ENCODE measurements at regions not wholly inside any gene's neighbourhood (a gene's known extent, or its start where the extent isn't known, plus 50 kb on each side); places are given as distances from the start of the nearest gene placed in this dataset.

DNA sequence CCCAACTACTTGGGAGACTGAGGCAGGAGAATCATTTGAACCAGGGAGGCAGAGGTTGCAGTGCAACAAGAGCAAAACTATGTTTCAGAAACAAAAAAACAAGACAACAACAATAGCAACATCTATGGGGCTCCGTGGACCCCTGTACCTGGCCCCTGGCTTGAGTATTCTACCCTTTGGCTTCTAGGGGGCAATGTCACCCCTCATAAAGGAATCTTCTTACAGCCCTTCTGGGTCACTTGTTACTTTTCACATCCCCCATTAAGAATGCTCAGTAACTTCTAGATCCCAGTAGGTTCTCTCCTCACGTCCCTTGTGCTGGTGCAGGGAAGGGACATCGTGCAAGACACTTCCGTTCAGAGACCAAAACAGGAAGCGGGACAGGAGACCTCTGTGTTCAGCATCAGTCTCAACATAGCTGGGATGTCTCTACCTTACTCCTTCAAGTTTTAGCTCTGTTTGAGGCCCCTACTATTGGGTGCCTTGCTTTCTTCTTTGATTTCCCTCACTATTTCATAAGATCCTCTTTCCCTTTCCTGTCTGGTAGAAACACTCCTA is 218.1 kb upstream of the ARGLU1 start:
- DNase-seq (ENCODE audit: low read depth in 2 of 2, low spot score in 1 of 2) = no peak

DNA sequence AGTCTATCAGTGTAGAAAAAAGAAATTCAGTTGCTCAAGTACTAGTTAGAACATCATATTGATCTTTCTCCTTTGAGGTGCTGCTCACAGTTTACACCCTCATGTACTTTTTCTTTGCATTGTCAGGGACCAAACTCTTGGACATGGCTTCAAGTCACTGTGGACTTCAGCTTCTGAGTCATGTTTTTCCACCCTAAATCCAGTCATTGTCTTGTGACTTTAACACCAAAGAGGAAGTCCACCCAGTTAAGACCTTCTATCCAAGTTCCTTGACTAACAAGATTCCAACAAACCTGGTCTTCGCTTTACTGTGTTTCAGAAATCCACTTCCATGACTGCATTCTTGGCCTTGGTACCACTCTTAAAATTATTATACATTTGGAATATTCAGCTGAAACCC is 206.7 kb upstream of the ARGLU1 start:
- DNase-seq (ENCODE audit: low read depth in 2 of 2, low spot score in 1 of 2) = no peak

DNA sequence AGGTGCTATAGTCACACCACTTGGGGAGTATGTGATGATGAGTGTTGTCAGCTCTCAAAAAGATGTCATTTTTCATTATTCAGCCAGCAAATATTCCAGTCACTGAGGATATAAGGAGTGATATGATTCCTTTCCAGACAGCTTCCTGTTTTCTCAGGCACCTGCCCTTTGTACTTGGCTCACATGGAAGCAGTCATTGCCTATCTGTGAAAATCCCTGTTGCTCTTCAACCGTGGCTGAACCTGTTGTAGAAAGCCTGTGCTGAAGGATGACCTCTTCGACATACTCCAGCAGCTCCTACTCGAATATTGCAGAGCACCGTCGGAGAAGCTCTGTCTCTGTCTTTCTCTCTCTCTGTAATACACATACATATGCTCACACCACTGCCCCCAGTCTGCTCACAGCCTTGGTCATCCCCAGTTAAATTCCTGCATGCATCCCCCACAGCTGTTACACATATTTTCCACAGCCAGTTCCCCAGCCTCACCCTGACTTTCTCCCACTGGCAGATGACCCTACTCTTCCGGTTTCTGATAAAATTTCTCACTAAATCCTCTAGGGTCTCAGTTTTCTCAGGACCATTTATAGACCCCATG is 204.2 kb upstream of the ARGLU1 start:
- DNase-seq (ENCODE audit: low read depth in 2 of 2, low spot score in 1 of 2) = no peak

DNA sequence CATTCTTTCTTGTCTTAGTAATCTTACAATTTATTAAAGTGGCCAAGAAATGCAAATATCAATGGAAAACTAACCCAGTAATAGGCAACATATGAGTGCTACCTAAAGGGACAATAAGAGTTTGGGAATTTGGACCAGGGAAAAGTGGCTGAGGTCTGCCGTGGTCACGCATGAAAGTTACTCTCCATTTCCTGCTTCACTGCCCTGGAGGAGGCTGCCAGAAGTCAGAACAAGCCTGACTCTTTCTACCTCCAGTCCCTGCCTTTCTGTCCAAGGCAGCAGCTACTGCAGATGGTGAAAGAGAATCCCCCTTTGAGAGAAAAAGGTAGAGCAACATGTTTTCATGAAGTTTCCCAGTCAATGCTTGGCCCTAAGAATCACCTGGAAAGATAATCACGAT is 201.1 kb upstream of the ARGLU1 start:
- no peak for DNase-seq (ENCODE audit: low read depth in 2 of 2, low spot score in 1 of 2)

DNA sequence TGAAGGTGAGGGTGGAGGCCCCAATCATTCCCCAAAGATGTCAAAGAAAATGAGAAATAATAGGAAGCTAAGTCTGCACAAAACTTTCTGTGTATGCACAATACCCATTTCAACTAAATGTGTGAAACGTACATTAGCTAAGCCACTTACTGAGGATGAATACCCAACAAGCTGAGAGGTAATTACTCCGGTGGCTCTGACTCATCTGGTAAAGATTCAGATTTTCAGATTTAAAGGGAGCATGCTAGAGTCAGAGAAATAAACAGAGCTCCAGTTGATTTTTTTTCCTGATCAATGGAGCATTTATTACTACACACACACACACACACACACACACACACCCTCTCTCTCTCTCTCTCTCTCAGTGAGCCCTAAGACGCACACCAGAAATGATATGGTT is 194.8 kb upstream of the ARGLU1 start:
- no peak for DNase-seq (ENCODE audit: low read depth in 2 of 2, low spot score in 1 of 2)

DNA sequence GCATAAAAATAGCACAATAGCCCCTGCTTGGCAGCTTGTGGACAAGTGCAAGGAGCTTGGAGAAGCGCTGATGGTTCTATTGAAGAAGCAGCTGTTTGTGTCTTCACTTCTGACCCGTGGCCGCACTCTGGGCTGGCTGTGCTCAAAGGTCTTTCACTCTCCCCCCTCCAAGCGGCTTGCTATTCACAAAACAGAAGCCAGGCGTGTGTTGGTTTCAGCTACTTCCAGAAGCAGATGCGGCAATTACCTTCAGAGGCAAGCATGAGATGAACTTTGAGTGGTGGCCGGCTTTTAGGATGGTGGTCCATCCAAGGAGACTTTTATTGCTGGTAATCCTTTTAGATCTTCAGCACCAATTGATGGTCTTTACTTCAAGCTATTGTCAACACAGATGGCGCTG is 188.5 kb upstream of the ARGLU1 start:
- no peak for DNase-seq (ENCODE audit: low read depth in 2 of 2, low spot score in 1 of 2)

DNA sequence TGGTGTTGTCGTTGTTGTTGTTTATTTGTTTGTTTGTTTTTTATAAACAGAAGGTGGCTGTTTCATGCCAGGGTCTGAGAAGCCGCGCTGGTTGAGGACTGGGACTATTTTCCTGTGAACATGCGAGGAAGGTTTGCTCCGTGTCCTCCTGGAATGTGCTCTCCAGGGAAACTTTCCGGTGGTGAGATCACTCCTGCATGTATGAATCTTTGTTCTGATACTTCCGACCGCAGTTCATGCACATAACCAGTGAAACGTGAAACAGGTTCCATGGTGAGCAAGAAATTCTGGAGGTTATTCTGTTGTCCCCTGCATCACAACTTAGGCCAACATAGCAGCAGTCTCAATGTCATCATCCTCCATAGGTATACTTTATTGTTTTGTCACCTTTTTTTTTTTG is 187.6 kb upstream of the ARGLU1 start:
- DNase-seq (ENCODE audit: low read depth in 2 of 2, low spot score in 1 of 2) = no peak

DNA sequence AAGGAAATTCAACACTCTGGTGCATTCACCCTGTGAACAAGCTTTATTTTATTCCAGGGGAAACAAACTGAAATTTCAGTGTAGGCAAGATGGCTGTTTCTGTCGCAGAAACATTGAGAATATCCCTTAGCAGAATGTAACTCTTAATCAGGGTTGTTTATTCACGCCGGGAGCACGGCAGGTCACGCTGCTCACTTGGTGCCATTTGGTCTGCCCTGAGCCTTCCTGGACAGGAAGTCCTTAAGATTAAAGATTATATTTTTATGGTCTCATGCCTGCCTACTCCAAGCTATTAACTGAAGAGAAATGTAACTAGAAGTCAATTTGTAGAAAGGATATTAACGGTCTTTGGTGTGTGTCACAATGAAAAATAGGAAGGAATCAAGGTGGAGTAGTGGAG is 185.3 kb upstream of the ARGLU1 start:
- no peak for DNase-seq (ENCODE audit: low read depth in 2 of 2, low spot score in 1 of 2)

DNA sequence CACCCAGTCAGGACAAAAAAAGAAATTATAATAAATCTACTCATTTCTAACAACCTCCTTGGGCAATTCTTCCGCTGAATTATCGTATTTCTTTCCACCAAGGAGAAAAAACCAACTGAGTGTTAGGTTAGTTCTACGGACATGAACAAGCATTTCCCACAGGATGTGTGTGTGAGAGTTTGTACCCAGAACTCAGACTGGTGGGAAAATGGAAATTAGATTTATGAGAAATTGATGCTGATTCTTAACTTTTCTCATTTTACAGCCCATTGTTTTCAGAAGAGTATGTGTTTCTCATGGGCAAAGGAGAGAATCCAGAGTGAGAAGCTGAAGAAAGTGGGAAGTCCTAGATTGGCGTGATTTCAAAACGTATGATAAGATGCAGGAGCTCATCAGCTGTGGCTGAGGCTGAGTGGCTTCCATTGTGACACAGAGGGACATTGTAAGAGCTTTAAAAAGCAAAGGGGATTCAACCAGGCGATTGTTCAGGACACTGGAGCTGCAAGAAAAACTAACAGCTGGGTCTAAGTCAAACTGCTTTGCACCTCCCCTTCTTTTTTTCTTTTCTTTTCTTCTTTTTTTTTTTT is 184.7 kb upstream of the ARGLU1 start:
- DNase-seq (ENCODE audit: low read depth in 2 of 2, low spot score in 1 of 2) = no peak

DNA sequence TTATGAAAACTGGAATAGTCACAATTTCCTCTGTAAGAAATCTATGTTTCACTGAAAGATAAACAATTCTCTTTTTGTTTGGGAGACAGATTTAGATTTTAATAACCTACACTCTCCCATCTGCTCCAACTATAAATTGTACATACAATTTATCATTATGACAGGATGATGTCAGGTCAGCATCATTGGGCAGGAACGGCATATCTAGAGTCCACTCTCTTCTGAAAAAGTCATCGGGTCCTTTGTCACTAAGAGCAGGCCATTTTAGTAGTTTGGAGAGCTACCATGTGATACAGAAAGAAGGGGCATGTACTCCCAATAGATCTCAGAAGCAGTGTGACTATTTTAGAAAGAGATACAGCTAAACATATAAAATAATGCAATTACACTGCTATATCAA is 180.8 kb upstream of the ARGLU1 start:
- no peak for DNase-seq (ENCODE audit: low read depth in 2 of 2, low spot score in 1 of 2)

DNA sequence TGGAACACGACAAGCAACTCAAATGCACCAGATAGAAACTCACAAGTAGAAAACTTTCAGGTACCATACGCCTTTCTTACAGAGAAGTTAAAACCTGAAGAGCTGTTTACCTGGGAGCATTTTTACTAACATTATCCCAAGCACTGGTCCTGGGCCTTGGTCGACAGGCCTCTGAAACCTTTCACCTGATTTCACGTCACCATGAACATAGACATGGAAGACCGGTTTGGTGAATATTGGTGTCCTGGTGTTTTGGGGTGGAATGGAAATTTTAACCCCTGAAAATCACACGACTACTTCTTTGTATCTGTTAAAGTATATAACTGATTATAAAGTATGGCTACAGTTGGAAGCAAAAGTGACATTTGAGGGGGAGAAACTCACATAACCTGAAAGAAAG is 176.6 kb upstream of the ARGLU1 start:
- no peak for DNase-seq (ENCODE audit: low read depth in 2 of 2, low spot score in 1 of 2)

DNA sequence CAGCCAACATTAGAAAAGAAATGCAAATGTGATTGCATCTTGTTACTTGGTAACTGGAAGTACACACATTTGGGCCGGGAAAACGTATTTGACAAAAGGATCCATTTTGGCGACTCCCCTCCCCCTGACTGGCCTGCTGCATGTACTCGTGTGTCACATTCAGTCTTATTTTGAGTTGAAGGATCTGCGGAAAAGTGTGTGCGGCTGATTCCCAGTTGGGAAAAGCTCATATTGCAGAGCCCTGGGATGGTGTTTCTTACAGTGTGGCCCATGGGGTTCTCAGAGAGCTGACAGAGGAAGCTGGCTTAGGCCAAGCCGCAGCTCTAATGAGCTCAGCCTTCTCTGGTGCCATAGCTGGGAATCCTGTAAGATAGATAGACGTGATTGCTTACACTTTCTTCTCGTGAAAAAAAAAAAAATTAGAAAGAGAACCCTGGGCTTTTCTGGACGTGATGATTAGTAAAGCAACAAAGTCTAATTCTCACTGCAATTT is 170.3 kb upstream of the ARGLU1 start:
- no peak for DNase-seq (ENCODE audit: low read depth in 2 of 2, low spot score in 1 of 2)

DNA sequence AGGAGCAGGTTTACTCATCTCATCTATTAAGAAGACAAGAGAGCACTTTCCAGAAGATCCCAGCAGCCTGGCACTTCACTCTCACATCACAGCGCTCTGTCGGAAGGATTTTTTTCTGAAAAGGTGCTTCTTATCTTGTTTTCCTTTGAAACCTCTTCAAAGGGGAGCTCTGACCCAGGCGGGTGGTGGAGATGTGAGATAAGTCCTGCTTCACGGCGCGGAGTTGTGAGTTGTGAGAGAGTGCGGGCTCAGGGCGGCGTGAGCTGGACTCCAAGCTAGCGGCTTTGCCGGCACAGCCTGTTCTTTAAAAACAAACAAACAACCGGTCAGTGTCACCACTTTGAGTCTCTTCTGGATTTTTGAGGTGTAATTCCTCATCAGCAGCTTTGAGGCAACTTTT is 169.0 kb upstream of the ARGLU1 start:
- no peak for DNase-seq (ENCODE audit: low read depth in 2 of 2, low spot score in 1 of 2)

DNA sequence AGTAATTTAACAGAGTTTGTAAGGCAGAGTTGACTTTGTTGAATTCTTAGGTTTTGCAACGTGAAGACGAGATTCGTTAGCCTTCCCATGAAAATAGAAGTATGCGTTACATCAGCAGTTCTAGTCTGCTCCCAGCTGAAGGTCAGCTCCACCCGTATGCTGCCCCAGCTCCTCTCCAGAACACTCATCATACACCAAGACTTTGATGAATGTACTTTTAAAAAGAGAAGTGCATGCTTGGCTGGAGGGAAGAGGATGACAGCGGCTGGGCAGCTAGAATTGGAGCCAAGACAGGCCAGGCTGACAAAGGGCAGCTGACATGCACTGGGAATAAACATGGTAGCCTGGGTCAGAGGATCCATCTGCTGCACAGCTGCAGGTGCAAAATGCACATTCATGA is 166.3 kb upstream of the ARGLU1 start:
- DNase-seq (ENCODE audit: low read depth in 2 of 2, low spot score in 1 of 2) = no peak

DNA sequence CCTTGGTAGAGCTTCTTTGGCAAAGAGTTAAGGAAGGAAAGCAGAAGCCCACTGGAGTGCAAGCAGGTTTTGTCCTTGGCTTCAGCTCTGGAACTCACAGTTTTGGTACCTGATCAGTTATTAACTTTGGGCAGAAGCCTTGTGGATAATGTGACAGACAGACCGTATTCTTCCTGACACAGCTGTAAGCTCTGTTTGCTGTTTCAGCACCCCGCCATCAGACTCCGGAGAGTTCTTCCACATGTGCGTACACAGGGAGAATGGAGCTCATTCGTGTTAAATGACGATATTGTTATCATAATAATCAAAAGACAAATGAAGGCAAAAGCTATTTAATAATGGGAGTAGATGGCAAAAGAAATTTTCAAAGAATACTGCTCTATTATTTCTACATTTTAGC is 155.1 kb upstream of the ARGLU1 start:
- DNase-seq (ENCODE audit: low read depth in 2 of 2, low spot score in 1 of 2) = no peak

DNA sequence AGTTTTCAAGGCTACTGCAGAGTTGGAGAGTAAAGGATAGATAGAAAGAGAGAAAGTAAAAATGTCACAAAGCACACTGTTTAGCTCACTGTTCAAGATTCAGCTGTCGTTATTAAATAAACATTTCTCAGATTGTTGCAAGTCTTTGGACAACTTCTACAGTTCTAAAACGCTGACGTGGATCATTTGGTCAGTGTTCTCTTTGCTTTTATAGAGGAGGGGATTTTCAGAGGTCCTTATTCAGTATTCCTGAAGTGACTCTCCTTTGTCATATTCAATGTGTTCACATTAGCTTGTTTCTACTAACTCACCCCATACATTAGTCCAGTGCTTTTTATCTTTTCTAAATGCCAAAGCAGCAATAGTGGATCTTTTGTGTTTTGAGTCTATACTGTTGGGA is 154.7 kb upstream of the ARGLU1 start:
- DNase-seq (ENCODE audit: low read depth in 2 of 2, low spot score in 1 of 2) = no peak

DNA sequence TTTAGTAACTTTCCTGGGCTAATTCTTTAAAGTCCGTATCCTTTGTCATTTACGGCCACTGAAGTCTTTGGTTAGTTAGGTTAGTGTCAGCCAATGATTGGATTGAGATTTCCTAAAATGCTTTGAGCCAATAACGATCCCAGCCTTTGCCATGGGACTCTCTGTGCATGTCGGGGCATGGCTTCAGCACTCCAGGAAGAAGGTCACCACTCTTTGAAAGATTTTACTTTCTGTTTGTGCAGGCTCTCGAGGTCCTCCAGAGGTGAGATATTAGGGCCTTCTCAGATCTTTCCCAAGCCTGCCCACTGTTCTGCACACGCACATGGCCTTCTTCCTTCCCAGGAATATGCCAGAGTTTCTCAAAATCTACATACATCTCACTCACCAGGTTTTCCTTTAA is 153.7 kb upstream of the ARGLU1 start:
- DNase-seq (ENCODE audit: low read depth in 2 of 2, low spot score in 1 of 2) = no peak

DNA sequence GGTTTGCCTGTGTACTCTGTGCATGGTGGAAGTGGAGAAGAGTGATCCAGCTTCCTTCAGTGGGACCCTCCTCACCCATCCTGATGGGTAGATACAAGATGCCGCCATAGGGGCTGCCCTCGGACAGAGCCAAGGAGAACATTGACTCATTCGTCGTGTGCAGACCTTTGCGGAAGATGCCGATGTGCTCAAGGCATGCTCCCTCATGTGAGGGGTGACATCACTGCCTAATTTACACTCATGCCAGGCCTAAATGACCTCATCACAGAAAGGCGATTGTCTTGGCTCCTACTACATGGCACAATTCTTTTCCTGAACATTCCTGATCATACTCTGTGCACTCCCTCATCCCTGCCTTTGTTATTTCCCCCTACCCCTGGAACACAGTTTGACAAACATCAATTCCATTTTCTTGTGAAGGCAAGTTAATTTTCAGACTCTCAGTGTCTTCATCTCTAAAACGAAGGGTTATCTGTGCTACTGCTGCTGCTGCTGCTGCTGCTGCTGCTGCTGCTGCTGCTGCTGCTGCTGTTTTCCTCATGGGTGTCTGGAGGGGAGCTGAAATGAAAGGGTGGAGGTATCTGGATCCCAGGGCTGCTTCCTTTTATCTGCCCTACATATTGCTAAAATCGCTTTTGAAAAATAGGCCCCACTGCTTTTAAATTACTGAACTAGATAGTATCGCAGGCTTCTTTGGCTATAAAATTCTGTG is 146.5 kb upstream of the ARGLU1 start:
- no peak for DNase-seq (ENCODE audit: low read depth in 2 of 2, low spot score in 1 of 2)

DNA sequence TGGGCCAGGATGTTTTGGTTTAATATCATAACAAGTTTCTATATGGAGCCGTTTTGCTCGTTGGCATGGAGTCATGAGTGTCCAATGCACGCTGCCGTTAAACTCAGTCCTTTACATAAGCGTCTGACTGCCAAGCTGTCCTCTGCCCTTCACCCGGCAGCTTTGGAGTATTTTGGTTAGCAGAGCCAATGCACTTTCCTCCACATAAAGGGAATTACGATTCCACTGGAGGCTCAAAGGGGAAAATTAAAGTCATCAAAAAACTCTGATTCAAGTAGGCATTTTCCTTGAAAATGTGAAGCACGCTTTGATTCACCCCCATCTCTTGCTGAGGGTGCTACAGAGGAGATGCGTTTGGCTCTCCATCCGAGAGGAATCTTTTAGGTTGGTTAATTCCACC is 144.4 kb upstream of the ARGLU1 start:
- no peak for DNase-seq (ENCODE audit: low read depth in 2 of 2, low spot score in 1 of 2)

DNA sequence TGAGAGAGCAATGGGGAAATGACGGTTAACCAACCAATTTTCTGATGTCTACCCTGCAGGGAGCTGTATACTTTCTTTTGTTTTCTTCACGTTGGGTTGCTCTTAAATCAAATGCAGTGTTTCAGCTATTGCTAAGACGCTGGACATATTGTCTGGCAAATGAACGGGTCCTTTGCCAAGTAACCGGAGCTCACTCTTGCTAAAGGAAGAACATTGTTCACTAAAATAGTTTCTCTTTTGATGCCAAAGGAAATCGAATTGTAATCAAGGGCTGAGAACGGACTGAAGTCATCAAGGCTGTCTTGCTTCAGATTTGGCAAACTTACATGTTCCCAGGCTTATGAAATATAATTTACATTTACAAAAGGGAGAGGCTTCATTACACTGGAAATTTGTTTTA is 142.3 kb upstream of the ARGLU1 start:
- DNase-seq (ENCODE audit: low read depth in 2 of 2, low spot score in 1 of 2) = no peak

DNA sequence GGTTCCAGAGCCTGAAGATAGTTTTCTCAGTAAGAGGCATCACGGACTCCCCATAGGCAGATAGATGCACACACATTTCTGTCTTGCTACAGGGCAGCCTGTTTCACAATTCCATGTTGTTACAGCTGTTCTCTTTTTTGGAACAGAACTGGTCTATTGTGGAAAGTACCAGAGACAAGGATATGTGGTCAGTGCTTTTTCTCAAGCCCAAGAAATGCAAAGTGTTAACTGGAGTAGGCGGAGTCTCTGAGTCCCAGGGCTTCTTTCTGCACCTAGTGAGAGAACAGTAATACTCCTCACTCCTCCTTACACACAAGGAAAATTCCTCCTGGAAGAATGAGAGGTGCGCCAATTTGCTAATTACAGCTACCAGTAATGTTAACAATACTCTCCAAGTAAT is 141.6 kb upstream of the ARGLU1 start:
- DNase-seq (ENCODE audit: low read depth in 2 of 2, low spot score in 1 of 2) = no peak

DNA sequence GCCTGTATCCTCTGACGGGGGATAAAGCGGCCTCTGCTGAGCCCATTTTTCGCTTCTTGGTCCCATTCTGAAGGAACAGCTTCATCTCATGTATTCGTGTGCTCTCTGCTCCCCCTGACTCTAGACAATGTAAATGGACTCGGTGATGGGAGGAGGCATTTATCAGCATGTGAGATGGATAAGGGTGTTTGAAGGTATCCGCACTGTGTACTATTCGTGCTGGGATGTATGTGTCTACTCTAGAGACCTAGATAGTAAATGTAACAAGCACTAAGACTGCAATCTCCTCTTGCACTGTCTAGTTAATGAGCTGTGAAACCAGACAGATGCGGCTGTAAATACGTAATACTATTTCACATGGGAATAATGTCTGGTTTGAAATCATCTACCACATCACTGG is 134.6 kb upstream of the ARGLU1 start:
- DNase-seq (ENCODE audit: low read depth in 2 of 2, low spot score in 1 of 2) = no peak
